ENCODE measurements at regions not wholly inside any gene's neighbourhood (a gene's known extent, or its start where the extent isn't known, plus 50 kb on each side); places are given as distances from the start of the nearest gene placed in this dataset.

- TF ChIP-seq, protein P1, sequence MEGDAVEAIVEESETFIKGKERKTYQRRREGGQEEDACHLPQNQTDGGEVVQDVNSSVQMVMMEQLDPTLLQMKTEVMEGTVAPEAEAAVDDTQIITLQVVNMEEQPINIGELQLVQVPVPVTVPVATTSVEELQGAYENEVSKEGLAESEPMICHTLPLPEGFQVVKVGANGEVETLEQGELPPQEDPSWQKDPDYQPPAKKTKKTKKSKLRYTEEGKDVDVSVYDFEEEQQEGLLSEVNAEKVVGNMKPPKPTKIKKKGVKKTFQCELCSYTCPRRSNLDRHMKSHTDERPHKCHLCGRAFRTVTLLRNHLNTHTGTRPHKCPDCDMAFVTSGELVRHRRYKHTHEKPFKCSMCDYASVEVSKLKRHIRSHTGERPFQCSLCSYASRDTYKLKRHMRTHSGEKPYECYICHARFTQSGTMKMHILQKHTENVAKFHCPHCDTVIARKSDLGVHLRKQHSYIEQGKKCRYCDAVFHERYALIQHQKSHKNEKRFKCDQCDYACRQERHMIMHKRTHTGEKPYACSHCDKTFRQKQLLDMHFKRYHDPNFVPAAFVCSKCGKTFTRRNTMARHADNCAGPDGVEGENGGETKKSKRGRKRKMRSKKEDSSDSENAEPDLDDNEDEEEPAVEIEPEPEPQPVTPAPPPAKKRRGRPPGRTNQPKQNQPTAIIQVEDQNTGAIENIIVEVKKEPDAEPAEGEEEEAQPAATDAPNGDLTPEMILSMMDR (IDR thresholded peaks at IDR 0.05), result no peak
- TF ChIP-seq POLR2A (IDR thresholded peaks at IDR 0.05), result no peak
These were observed 131.6 kb upstream of the MGMT start for GRCh38 chr10:129335396-129335795.

All from lower leg skin (tissue), 3 donors.